NCI-H187 (cell line): ENCODE measurements at regions not wholly inside any gene's neighbourhood (a gene's known extent, or its start where the extent isn't known, plus 50 kb on each side); places are given as distances from the start of the nearest gene placed in this dataset.
"Not testable (repeated sequence)": the region's sequence is repeated elsewhere in the genome, so short reads cannot be mapped to it uniquely, and the experiment has no call there.

Source experiments
- DNase-seq, 2 experiments: peaks; one replicate each; lab custom pipeline; 2025; lab: John Stamatoyannopoulos, UW

- DNase-seq: no peak
These were observed 524.3 kb upstream of the EPHA7 start for GRCh38 chr6:93943661-93944060.

- DNase-seq: no peak
These were observed 521.0 kb upstream of the EPHA7 start for GRCh38 chr6:93940381-93940780.

- DNase-seq: no peak
These were observed 512.8 kb upstream of the EPHA7 start for GRCh38 chr6:93932175-93932574.

GRCh38 chr6:93927731-93928130 lies 508.4 kb upstream of the EPHA7 start:
- DNase-seq: no peak

GRCh38 chr6:93919365-93919764 lies 500.0 kb upstream of the EPHA7 start:
- no peak for DNase-seq

- DNase-seq: no peak
These were observed 498.9 kb upstream of the EPHA7 start for GRCh38 chr6:93918258-93918657.

- no peak for DNase-seq
These were observed 497.9 kb upstream of the EPHA7 start for GRCh38 chr6:93917216-93917615.

GRCh38 chr6:93916716-93917115 lies 497.4 kb upstream of the EPHA7 start:
- no peak for DNase-seq

GRCh38 chr6:93915961-93916360 lies 496.6 kb upstream of the EPHA7 start:
- DNase-seq: no peak

GRCh38 chr6:93902517-93902916 lies 483.2 kb upstream of the EPHA7 start:
- DNase-seq: no peak

GRCh38 chr6:93900142-93900541 lies 480.8 kb upstream of the EPHA7 start:
- DNase-seq: no peak

GRCh38 chr6:93896081-93896480 lies 476.7 kb upstream of the EPHA7 start:
- DNase-seq: no peak

- no peak for DNase-seq
These were observed 475.2 kb upstream of the EPHA7 start for GRCh38 chr6:93894521-93894920.

GRCh38 chr6:93889713-93890112 lies 470.4 kb upstream of the EPHA7 start:
- DNase-seq: no peak

GRCh38 chr6:93886416-93886815 lies 467.1 kb upstream of the EPHA7 start:
- DNase-seq: no peak

- DNase-seq: no peak
These were observed 440.6 kb upstream of the EPHA7 start for GRCh38 chr6:93859971-93860370.

GRCh38 chr6:93858213-93858612 lies 438.9 kb upstream of the EPHA7 start:
- DNase-seq: no peak

GRCh38 chr6:93849857-93850256 lies 430.5 kb upstream of the EPHA7 start:
- DNase-seq: no peak

- DNase-seq: no peak
These were observed 428.8 kb upstream of the EPHA7 start for GRCh38 chr6:93848031-93848742.

GRCh38 chr6:93842178-93842577 lies 422.8 kb upstream of the EPHA7 start:
- no peak for DNase-seq

- DNase-seq: not testable (repeated sequence)
These were observed 416.2 kb upstream of the EPHA7 start for GRCh38 chr6:93835451-93836145.

- DNase-seq: not testable (repeated sequence)
These were observed 415.7 kb upstream of the EPHA7 start for GRCh38 chr6:93835026-93835425.

- DNase-seq: not testable (repeated sequence)
These were observed 414.0 kb upstream of the EPHA7 start for GRCh38 chr6:93833326-93833725.

- DNase-seq: not testable (repeated sequence)
These were observed 410.4 kb upstream of the EPHA7 start for GRCh38 chr6:93829757-93830156.
